ENCODE measurements at regions not wholly inside any gene's neighbourhood (a gene's known extent, or its start where the extent isn't known, plus 50 kb on each side); places are given as distances from the start of the nearest gene placed in this dataset.

GRCh38 chr22:42217752-42218280 lies 52.6 kb downstream of the TCF20 start:
- no peak for DNase-seq

DNA sequence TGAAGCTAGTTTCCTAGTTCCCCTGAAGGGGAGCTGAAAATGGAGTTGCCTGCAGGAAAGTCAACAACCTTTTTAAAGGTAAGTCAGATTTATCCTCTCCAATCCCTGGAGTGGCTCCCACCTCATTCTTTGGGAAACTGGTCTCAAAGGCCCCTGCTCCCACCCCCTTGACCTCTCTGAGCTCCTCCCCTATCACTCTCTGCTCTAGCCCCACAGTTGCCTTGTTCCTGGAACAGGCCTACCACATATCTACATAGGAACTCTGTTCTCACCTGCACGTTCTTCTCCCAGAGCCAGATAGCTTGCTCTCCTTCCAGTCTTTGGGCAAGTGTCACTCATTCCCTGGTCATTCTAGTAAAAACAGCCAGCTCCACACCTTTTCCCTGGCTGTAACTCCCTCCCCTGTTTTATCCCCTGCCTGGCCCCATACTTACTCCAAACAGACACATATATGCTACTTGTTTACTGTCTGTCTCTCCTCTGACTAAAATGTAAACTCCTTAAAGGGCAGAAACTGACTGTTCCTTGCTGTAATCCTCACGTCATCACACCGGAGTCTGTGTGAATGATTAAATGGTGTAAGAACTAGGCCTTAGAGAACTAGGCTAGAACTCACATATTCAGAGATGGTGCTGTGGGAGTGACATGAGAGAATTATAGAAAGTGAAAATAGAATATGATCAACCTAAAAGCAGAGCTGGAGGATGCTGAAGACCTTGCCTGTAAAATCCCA lies 53.3 kb downstream of the TCF20 start:
- DNase-seq: peak; percentile 4

DNA sequence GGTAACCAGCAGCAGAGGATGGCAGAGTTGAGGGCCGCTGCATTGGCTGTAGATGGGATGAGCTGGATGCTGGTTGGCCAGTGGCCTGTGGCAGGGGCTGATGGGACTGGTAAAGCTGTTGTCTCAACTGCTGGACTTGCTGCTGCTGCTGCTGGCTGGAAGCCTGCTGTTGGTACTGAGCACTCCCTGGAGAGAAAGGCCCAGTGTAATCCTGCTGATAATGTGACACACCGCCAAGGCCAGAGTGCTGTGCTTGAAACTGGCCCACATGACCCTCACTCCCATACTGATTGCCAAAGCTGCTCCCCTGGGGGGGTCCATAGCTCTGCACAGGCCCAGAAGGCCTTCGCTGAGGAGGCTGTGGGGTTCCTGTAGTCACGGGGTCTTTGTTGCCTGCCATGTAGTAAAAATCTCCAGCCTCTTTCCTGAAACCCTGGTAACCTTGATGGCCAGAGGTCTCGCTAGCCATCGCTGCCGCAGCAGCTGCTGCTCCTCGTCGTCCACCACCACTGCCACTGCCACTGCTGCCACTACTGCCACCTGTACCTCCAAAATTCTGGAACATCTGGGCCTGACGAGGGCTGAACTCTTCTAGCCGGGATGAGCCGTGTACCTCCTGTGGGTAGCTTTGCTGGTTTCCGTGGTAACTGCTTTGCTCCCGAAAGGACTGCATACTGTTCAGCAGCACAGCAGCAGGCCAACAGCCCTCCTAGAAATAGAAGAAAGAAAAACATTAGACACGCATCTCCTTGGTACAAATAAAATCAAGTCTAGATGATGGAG lies 55.6 kb downstream of the TCF20 start:
- DNase-seq: no peak

- no peak for DNase-seq
Measured at GRCh38 chr22:42208362-42208761, 62.1 kb downstream of the TCF20 start.

DNA sequence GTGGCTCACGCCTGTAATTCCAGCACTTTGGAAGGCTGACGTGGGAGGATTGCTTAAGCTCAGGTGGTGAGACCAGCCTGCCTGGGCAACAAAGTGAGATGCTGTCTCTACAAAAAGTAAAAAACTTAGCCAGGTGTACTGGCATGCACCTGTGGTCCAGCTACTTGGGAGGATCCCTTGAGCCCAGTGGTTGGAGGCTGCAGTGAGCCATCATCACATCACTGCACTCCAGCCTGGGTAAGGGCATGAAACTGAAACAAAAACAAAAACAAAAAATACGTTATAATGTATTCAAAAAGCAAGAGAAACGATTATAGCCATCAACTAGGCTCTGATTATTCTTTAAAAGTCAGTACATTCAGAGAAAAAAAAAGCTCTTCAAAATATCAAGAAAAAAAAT lies 62.5 kb downstream of the TCF20 start:
- no peak for DNase-seq

DNA sequence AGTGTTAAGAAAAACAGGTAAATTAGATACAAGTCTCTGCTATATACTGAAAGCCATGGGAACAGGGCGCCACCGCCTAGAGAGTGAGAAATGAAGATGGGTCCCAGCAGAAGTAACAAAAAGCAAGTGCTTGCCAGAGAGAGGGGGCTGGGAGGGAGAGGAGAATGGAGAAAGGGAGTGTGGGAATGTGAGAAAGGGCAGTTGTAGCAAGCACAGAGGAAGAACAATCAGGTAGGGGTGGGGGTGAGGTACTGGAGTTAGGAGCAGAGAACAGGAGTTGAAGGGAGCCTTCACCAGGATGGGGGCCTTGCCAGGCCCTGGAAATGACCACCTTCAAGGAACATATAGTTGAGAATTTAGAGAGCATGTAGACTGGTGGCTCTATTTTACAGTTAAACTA lies 66.8 kb downstream of the TCF20 start:
- no peak for DNase-seq

DNA sequence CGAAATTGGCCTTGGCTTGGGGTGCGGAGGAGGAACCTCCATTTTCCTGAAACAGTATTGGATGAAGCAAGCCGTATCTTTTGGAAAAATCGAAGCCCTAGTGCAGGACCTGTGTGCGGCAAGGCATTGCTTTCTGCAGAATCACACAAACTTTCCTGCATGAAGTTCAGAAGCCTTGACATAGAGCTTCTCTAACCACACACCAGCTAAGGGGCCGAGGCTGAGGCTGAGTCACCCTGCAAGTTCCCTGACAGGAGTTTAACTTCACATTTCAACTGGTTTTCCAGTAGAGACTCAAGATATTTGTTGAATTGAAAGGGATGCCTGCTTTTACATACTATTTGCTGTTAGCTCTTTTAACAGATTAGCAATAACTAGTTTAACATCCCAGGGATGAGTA lies 67.8 kb downstream of the TCF20 start:
- DNase-seq: peak; percentile 55

- DNase-seq: peak; percentile 51
Measured at GRCh38 chr22:42202048-42202447, 68.4 kb downstream of the TCF20 start.

DNA sequence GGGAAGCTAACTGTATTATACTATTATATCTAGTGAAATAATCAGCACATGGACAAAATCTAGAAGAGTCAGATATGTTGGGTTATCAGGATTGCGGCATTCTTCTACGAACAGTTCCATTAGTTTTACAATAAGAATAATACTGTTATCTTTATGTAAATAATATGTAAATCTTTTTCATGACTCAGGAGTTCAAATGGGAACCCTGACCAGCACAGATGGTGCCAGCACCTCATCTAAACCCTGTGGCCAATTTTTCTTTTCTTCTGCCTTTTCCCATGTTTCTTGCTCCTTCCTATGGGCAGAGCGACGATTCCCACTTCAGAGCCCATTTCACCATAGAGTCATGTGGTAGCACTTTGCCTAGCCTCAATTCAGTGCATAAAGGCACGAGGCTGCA lies 68.4 kb upstream of the CYP2D6 start:
- DNase-seq: no peak

GRCh38 chr22:42198226-42198625 lies 67.6 kb upstream of the CYP2D6 start:
- DNase-seq: no peak

GRCh38 chr22:42196454-42196853 lies 65.8 kb upstream of the CYP2D6 start:
- DNase-seq: no peak

DNA sequence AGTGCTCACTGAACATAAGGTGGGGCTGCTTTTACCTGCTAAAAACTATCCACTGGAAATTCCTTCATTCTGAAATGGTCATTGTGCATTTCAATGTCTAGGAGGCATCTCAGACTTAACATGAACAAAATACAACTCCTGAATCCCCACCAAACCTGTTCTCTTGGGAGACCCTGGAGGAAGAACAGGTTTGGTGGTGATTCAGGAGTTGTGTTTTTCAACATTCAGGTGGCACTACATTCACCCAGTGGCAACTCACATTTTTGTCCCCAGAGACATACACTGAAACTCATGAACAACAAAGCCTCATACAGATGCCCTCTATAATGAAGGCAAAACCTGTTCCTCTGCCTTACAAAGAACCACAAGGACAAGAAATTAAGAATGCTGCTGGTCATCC lies 64.3 kb upstream of the CYP2D6 start:
- no peak for DNase-seq

DNA sequence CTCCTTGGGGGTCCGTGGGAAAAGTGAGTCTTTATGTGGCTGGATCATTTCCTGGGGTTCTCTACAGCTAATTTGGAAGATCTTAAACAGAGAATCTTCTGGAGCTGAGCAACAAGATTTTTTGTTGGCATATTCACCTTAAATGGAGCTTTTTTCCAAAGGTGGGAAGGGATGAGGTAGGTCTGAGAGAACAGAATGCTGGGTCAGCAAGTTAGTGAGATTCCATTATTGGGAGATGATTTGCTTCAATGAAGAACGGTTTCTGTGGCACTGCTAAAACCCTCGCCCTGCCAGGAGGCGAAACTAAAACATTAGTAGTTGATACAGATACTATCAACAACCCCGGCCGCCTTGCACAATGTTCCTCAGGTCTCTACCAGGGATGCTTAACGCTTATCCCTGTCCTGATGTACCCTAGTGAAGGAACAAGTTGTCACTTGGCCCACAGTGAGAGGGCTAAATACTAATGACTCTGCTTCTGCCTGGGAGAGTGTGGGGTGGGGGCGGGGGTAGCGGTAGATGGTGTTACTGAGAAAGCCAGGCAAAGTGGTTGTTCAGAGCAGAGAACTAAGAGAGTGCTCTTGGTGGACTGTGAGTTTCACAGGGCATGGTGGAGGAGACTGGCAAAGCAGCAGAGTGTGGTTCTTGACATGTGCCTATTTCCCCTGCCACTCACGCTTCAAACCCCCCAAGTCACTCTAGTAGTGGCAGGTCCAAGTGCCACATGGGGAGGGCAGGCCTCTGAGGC lies 63.7 kb upstream of the CYP2D6 start:
- no peak for DNase-seq

GRCh38 chr22:42192547-42192946 lies 61.9 kb upstream of the CYP2D6 start:
- no peak for DNase-seq

DNA sequence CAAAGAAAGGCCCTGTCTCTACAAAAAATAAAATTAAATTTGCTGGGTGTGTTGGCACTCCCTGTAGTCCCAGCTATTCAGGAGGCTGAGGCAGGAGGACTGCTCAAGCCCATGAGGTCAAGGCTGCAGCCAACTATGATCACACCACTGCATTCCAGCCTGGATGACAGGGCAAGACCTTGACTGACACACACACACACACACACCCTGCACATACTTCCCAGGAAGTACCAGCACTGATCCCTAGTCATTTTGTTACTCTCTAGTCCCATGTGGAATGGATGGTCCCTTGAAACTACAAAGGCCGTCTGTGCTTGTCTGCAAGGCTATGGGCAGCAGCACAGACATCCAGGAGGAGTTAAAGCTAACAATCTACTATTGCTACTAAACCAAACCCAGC lies 59.7 kb upstream of the CYP2D6 start:
- no peak for DNase-seq

DNA sequence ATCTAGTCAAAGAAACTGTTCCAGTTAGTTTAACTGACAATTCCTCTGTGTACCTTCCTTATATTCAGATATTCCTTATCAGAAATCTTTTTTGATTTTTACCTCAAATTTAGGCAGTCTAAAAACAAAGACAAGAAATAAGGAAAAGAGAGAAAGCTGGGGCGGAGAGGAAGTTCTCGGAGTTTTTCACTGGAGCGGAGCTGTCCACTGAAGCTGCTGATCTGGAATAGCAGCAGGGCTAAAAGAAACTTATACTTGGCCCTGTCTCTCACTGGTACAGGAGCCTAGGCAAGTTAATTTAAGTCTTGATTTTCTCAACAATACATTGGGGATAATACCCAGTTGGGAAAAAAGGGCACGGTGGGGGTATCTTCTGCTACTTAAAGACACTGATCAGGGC lies 59.2 kb upstream of the CYP2D6 start:
- DNase-seq: no peak

DNA sequence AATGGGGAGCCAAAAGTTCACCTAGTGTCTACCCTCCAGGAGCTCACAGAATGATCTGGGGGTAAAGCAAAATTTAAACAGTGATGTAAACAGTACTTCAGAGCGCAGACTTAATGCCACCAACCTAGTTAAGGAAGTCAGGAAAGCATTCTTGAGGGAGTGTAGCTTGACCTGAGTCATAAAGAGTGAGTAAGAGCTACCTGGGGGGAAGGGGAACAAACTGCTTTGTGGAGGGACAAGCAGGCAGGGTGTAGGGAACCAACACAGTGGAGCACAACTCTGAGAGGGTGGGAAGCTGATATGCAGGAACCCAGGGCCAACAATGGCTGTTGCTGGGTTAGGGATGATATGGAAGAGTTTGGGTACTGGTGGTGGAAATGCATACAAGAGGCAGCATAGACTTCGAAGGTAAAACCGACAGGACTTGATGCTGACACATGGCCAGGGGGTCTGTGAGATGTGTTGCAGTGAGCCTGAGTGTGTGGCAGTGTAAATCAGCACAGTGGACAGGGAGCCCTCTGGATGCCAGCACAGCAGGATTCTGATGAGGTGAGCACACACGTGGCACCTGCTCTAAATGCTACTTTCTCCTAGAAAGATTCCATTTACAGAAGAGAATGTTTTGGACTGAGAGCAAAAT lies 58.3 kb upstream of the CYP2D6 start:
- no peak for DNase-seq

DNA sequence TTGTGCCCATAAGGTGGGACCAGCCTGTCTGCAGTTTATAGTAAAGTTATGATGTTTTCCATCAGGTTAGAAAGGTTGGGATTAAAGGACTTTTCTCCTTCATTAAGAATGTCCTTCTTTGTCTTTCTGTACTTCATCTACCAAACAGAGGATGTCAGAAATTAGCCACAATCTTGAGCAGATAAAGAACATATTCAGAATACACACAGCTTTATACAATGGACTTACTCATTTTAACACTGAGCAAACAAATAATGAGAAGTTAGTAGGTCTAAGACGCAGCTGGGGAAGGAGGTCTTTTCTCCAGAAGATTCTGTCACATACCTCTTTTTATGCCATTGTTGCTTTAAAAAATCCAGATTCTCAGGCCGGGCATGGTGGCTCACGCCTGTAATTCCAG lies 57.0 kb upstream of the CYP2D6 start:
- DNase-seq: no peak

- no peak for DNase-seq
Measured at GRCh38 chr22:42185915-42186439, 55.4 kb upstream of the CYP2D6 start.

DNA sequence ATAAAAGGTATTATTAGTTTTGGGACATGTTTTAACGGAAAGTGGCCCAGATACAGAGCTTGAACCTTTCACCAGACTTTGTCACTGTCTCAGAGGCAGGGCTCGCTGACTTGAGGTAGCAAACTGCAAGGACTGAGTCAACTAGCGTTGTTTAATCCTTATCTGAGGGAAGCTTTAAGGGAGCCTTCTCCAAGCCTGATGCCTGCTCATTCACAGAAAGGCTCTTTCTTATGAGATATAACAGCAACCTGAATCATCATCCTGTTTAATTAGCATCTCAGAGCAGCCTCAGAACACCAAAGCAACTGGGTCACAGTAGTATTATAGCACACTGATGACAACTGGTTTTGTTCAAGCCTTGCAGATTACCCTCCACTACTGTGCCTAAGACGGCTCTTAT lies 54.2 kb upstream of the CYP2D6 start:
- no peak for DNase-seq

GRCh38 chr22:42183461-42184059 lies 53.0 kb upstream of the CYP2D6 start:
- peak; percentile 57 for DNase-seq

DNA sequence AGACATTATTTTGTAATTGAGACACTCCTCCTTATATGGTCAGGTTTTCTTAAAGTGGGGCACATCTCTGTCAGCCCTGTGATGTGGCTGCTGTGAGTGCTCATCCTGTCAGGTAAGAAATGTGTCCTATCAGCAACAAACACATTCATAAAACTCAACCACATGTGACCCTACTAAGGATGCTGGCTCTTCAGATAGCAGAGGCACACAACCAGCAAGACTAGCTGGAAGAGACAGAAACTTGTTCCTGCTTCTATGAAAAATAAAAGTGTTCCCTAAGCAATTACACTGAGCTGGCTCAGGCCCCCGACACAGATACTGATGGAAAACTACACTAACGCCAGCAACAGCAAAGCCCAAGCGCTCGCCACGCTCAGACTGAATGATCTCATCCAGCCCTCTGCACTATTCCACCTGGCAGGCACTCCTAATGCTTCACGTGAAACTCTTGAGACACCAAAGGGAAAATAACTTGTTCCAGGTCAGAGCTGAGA lies 49.8 kb upstream of the CYP2D6 start:
- DNase-seq: peak; percentile 76
